NOMO-1 (cell line): ENCODE measurements at regions not wholly inside any gene's neighbourhood (a gene's known extent, or its start where the extent isn't known, plus 50 kb on each side); places are given as distances from the start of the nearest gene placed in this dataset.

Source experiments
- DNase-seq, 2 experiments: peaks; one replicate each; lab custom pipeline; 2025; ENCODE audit not compliant: unreplicated experiment in 2 of 2; lab: John Stamatoyannopoulos, UW

DNA sequence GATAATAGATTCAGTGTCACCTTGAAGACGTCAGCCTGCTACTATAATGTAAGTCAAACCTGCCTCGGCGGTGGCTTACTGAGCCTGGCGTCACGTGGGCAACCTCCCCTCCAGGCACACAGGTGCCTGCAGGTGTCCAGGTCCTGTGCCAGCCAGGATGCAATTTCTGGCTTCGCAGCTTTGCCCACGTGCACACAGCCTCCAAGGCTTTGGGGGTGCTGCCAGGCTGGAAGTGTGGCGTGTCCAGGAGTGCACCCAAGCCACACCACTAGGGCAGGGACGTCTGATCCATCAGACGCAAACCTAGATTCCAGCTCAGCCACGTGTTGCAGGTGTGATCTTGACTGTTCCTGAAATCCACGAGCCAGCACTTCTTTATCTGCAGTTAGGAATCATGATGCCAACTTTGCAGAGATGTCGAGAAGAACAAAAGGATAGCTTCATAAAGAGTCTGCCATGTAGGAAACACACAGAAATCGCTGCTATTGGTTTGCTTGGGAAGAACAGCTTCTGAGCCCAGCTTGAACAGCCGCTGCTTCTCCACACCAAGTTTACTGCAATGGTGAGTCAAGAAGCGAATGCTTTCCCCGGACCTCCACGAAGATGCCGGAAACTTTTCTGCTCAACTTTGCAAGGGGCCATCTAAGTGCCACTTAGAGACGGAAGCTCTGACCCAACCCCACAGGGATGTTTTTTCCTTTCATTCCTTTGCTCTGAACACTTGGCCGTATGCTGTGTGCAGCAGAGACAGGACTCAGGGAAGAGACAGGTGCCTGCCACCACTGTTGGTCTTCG lies 84.2 kb upstream of the SALL3 start:
- DNase-seq, result no peak

DNA sequence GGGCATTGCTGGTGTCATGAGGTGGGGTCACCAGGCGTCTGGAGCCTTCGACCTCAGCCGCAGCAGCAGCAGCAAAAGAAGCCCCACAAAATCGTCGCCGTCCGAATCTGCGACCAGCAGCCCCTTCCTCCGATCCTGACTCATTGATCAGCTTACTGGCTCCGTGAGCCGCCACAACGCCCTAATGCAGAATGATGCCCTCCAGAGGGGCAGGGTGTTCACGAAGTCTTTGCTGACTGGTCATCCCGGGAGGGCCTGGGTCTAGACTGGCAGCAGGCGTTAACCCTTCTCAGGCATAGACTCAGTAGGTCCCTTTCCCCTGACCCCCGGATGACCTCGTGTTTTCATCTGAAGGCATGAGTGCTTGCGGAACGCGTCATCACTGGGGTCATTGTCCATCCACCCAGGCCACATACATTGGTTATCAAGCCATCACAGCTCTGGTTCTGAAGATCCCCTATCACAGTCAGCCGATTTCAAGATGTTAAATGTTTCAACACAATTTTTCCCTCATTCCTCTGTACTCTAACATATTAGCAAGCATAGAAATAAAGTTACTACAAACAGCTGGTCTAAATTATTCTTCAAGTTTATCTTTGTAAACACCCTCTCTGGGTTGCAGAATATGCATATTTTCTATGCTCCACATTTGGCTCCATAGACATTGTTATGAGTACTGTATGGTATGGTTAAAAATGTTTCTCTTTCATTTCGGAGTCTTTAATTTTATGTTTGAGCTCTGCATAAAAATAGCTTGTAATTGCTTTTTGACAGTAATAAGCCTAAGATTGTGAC lies 83.3 kb upstream of the SALL3 start:
- no peak for DNase-seq

DNA sequence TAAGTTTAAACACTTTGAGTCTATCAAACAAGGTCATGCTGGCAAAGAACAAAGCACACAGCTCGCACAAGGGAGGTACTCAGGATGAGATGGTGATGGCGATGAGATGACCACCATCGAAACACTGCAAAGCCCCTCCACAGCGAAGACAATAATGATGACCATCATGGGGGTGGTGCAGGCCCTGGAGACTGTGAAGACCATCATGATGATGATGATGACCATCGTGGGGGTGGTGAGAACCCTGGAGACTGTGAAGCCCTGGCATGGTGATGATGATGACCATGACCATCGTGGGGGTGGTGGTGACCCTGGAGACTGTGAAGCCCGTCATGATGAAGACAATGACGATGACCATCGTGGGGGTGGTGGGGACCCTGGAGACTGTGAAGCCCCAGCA lies 81.6 kb upstream of the SALL3 start:
- DNase-seq, result no peak

DNA sequence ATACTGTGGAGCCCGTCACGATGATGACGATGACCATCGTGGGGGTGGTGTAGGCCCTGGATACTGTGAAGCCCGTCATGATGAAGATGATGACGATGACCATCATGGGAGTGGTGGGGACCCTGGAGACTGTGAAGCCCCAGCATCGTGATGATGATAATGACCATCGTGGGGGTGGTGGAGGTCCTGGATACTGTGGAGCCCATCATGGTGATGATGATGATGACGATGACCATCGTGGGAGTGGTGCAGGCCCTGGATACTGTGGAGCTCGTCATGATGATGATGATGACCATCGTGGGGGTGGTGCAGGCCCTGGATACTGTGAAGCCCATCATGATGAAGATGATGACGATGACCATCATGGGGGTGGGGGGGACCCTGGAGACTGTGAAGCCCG lies 81.0 kb upstream of the SALL3 start:
- DNase-seq, result no peak

DNA sequence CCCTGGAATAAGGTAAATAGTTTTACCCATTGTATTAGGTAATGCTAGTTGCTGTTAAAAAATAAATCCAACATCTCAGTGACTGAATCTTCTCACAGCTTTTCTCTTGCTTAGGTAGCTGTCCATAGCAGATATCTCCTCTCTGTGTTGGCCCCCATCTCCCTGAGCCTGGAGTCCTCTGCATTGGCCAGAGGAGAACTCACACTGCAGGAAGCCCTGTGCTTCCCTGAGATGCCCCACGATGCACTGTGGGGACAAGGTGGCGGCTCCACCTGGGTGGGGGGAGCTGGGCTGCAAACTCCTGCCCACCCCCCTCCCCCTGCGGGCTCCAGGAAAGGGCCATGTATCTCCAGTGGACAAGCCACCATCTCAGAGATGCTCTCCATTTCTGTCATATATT lies 80.4 kb upstream of the SALL3 start:
- DNase-seq, result no peak

- no peak for DNase-seq
Measured at GRCh38 chr18:78900938-78901909, 78.4 kb upstream of the SALL3 start.

DNA sequence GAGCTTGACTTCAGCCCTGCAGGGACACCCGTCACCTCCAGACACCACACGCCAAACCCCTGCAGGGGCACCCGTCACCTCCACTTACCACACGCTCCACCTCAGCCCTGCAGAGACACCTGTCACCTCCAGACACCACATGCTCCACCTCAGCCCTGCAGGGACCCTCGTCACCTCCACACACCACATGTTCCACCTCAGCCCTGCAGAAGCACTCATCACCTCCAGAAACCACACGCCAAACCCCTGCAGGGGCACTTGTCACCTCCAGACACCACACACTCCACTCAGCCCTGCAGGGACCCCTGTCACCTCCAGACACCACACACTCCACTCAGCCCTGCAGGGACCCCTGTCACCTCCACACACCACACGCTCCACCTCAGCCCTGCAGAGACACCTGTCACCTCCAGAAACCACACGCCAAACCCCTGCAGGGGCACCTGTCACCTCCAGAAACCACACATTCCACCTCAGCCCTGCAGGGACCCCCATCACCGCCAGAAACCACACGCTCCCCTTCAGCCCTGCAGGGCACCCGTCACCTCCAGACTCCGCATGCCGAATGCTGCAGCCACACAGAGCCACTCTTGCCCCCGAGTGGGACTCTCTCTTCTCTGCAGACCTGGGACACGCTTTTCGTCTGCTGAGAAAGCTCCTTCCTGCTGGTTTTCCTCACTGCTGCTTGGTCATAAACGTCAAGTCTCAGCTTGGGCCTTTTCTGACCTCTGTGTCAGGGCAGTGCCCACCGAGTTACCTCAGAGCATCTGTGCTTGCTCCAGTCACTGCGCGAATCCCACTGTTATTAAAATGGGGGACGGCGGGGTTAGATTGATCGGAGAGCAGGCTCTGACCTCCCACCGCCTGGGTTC lies 77.5 kb upstream of the SALL3 start:
- no peak for DNase-seq

- no peak for DNase-seq
Measured at GRCh38 chr18:78902795-78903435, 76.7 kb upstream of the SALL3 start.

- no peak for DNase-seq
Measured at GRCh38 chr18:78903436-78904178, 76.0 kb upstream of the SALL3 start.

- no peak for DNase-seq
Measured at GRCh38 chr18:78904179-78904531, 75.5 kb upstream of the SALL3 start.

DNA sequence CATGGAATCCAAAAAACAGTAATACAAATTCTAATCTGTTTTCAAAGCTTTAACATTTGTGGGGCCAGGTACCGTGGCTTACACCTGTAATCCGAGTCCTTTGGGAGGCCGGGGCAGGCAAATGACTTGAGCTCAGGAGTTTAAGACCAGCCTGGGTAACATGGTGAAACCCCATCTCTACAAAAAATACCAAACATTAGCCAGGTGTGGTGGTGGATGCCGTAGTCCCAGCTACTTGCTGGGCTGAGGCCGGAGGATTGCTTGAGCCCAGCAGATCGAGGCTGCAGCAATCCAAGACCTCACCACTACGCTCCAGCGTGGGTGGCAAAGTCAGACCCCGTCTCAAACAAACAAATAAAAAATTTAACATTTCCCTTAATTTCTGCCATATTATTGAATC lies 74.3 kb upstream of the SALL3 start:
- no peak for DNase-seq

- DNase-seq, result no peak
Measured at GRCh38 chr18:78906066-78906465, 73.6 kb upstream of the SALL3 start.

DNA sequence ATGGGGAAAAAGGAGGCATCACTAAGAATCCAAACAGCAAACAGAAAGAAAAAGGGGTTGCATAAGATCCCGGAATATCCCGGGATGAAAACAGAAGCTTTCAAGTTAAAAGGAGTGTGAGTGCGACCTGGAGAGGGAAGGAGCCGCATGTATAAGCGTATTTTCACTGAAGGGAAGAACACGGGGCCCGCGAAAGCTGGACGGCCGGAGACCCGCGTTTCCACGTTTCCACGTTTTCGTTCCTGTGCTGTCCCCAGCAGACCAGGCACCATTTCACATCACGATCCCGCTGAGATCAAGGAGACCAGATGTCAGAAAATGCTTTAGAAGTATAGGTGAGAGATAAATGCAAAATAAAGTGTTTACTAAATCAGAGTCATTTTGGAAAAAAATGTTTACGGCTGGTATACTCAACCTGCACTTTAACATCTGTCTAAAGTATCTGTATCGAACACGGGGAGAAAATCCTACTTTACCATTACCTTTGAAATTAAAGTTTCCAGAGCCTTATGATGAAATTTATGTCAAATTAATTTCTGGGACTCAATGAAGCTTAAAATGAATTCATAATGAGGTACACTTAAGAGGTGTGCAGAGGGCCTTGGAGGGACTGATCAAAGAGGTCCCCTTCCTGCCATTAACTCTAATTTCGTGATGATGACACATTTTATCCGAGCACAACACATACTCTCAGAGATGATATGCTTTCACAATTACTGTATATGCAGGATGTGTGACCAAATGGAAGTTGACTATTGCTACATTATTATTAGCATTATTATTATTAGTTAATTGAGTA lies 71.0 kb upstream of the SALL3 start:
- no peak for DNase-seq

GRCh38 chr18:78911751-78912283 lies 67.8 kb upstream of the SALL3 start:
- no peak for DNase-seq

DNA sequence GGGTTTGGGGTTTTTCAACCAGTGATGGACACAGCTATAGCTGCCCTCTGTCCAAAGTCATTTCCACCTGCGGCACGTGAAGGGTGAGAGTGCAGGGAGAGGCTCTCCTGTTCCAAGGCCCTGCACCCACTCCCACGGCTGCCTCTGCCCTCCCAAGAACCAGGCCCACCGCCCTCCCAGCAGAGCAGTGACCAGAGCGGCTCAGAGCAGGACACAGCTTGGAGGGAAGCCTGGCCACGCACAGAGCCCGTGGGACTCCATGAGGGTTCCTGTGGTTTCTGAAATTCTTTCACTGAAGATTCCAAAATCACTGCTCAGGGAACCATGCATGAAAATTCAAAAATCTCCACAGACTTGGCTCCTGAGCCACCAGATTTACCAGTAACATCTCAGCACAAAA lies 67.3 kb upstream of the SALL3 start:
- no peak for DNase-seq

GRCh38 chr18:78912844-78913243 lies 66.8 kb upstream of the SALL3 start:
- DNase-seq, result no peak

DNA sequence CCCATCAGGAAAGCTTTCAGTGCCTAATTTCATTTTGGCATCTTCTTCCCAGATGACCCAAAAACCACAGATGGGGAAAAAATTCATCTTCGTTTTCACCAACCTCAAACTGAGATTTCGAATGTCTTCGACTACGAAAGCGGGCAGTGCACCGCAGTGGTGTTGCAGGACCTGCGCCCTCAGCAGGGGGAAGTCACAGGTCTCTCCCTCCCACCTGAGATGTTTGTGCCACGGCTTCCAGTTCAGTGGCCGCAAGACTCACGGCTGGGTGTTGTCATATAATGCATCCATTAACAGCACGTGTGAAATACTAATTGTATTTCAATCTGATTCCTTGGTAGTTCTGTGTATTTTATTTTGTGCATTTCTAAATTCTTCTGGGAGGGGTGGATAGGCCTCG lies 66.2 kb upstream of the SALL3 start:
- no peak for DNase-seq

DNA sequence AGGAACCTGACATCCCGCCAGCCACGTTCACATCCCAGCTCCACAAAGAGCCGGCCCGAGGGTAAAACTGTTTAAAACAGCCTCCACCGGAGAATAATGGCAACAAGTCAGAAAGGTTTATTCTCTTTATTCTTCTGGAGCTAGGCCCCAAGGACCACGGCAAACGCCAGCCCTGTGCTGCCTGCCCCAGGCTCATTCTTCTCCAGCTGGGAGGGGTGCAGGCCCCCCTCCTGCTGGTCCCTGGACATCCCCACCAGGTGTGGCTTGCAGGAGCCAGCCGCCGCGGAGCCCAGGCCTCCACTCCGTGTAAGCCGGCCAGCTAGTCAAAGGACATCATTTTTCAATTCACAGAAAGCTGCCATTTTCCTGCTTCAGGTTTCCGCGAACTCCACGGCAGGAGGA lies 65.8 kb upstream of the SALL3 start:
- no peak for DNase-seq
